ENCODE measurements at regions not wholly inside any gene's neighbourhood (a gene's known extent, or its start where the extent isn't known, plus 50 kb on each side); places are given as distances from the start of the nearest gene placed in this dataset.

- TF ChIP-seq, protein P1, sequence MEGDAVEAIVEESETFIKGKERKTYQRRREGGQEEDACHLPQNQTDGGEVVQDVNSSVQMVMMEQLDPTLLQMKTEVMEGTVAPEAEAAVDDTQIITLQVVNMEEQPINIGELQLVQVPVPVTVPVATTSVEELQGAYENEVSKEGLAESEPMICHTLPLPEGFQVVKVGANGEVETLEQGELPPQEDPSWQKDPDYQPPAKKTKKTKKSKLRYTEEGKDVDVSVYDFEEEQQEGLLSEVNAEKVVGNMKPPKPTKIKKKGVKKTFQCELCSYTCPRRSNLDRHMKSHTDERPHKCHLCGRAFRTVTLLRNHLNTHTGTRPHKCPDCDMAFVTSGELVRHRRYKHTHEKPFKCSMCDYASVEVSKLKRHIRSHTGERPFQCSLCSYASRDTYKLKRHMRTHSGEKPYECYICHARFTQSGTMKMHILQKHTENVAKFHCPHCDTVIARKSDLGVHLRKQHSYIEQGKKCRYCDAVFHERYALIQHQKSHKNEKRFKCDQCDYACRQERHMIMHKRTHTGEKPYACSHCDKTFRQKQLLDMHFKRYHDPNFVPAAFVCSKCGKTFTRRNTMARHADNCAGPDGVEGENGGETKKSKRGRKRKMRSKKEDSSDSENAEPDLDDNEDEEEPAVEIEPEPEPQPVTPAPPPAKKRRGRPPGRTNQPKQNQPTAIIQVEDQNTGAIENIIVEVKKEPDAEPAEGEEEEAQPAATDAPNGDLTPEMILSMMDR (IDR thresholded peaks at IDR 0.05; ENCODE audit: insufficient read depth, missing control alignments): no peak
- FAIRE-seq (no peak), DNase-seq (ENCODE audit: insufficient read length, low spot score) (no peak)
Measured at GRCh38 chr5:71973563-71973962, 133.7 kb upstream of the MAP1B start.

DNA sequence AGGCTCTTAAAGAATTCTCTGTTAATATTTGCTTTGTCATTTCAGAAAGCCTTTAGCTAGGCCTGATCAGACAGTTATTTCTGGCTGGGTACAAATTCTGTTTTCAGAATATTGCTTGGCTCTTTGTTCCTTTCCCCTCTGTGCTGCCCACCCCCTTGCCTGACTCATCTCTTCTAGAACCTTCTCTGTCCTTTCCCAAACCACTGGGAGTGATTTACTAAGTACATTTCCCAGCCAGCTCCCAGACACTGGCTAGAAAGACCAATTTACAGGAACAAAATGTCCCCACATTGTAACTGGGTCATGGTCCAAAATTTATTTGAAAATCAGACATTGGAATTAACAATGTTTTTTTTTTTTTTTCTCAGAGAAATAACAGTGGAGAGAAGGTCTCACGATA lies 133.1 kb upstream of the MAP1B start:
- no peak for FAIRE-seq
- TF ChIP-seq, protein P1 (IDR thresholded peaks at IDR 0.05; ENCODE audit: insufficient read depth, missing control alignments): no peak
- no peak for DNase-seq (ENCODE audit: insufficient read length, low spot score)

- DNase-seq (ENCODE audit: insufficient read length, low spot score) (no peak), FAIRE-seq (peak; percentile 29)
- TF ChIP-seq, protein P1 (IDR thresholded peaks at IDR 0.05; ENCODE audit: insufficient read depth, missing control alignments): no peak
Measured at GRCh38 chr5:71974622-71975021, 132.7 kb upstream of the MAP1B start.

- no peak for DNase-seq (ENCODE audit: insufficient read length, low spot score)
- no peak for FAIRE-seq
- TF ChIP-seq, protein P1 (IDR thresholded peaks at IDR 0.05; ENCODE audit: insufficient read depth, missing control alignments): no peak
Measured at GRCh38 chr5:71976449-71976848, 130.8 kb upstream of the MAP1B start.

- FAIRE-seq (no peak), DNase-seq (ENCODE audit: insufficient read length, low spot score) (no peak)
- TF ChIP-seq, protein P1 (IDR thresholded peaks at IDR 0.05; ENCODE audit: insufficient read depth, missing control alignments): no peak
Measured at GRCh38 chr5:71977311-71977710, 130.0 kb upstream of the MAP1B start.

- no peak for FAIRE-seq
- no peak for DNase-seq (ENCODE audit: insufficient read length, low spot score)
- TF ChIP-seq, protein P1 (IDR thresholded peaks at IDR 0.05; ENCODE audit: insufficient read depth, missing control alignments): no peak
Measured at GRCh38 chr5:71978216-71978615, 129.1 kb upstream of the MAP1B start.

DNA sequence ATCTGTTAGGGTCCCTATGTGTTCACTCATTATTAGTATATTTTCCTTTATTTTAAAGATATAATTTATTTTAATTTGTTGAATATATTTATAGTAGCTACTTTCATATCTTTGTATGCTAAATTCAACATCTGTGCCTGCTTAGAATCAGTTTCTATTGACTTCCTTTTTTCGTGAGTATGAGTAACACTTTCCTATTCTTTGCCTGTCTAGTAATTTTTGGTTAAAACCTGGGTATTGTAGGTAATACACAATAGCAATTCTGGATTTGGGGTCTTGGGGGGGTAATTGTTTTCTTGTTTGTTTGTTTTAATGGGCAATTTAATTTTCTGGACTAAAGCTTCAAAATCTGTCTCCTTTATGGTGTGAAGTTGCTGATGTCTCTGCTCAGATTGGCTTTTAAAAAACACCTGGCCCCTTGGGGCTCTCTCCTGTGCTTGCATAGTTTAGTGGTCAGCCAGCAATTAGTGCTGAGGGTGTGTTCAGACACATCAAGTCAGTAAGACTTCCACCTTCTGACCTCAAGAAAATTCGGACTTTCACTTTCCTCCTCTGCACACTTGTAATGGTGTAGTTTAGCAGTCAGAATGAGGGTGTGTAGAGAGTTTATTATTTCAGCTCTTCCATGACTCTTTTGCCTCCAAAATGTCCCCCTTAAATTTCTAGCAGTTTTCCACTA lies 124.4 kb upstream of the MAP1B start:
- no peak for DNase-seq (ENCODE audit: insufficient read length, low spot score)
- no peak for FAIRE-seq

More for the DNA sequence above, 124.4 kb upstream of the MAP1B start:
- TF ChIP-seq, protein P1 (IDR thresholded peaks at IDR 0.05; ENCODE audit: insufficient read depth, missing control alignments): no peak
